K562 (cell line): ENCODE measurements at regions not wholly inside any gene's neighbourhood (a gene's known extent, or its start where the extent isn't known, plus 50 kb on each side); places are given as distances from the start of the nearest gene placed in this dataset.

ENCODE experiments used
- CHD4 ChIP-seq: fragments of 200-600 bp; sonication (generic); IDR thresholded peaks from 3 replicates; pipeline ENCODE4 v1.6.1; 2012; ENCODE audit warnings: low read depth, mild to moderate bottlenecking, mixed read lengths, low read length, inconsistent platforms; ENCODE audit not compliant: insufficient read depth, insufficient replicate concordance, poor library complexity, severe bottlenecking
- CREB1 ChIP-seq, 2 experiments: sonication (generic) in 1 of 2; formaldehyde crosslinking in 1 of 2; IDR thresholded peaks; 2 replicates each; pipeline versions ENCODE4 v1.6.1 to v1.8.0; 2012 to 2022; ENCODE audit warnings: inconsistent platforms in 1 of 2, mild to moderate bottlenecking in 1 of 2, missing genetic modification reagents in 1 of 2, moderate library complexity in 1 of 2
- SMC3 ChIP-seq: conservative IDR thresholded peaks from 2 replicates; pipeline ENCODE4 v1.6.1; 2011; ENCODE audit warnings: low read depth, low read length, improper control_type of control experiment; ENCODE audit not compliant: insufficient read depth
- TBP ChIP-seq: optimal IDR thresholded peaks from 2 replicates; pipeline ENCODE3; 2011; ENCODE audit warnings: low read depth, low read length, improper control_type of control experiment
- ZNF174 ChIP-seq: fragments of 250-450 bp; sonication (Bioruptor Pico); IDR thresholded peaks from 2 replicates; pipeline ENCODE4 v1.4.0; 2020; ENCODE audit warnings: mild to moderate bottlenecking
- TF ChIP-seq, protein P1 (sequence below): sonication (generic); formaldehyde crosslinking; IDR thresholded peaks from 2 replicates; pipeline ENCODE4 v1.9.0; 2022; ENCODE audit warnings: mild to moderate bottlenecking, missing genetic modification reagents

DNA sequence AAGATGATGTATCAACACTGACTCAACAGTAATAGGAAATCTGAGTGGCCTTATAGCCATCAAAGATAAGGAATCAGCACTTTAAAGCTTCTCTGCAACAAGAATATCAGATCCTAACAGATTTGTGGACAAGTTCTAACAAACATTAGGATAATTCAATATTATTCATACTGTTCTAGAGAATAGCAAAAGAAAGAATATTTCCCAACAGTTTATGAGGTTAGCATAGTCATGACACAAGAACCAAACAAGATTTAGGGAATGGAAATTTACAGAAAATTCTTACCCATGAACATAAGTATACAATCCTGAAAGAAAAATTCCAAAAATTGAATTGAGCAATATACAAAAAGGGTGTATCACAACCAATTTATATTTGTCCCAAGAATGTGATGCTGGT is 64.3 kb upstream of the BTBD3 start:
- no peak for TF ChIP-seq CREB1 (IDR thresholded peaks at IDR 0.05)
- no peak for TF ChIP-seq CREB1 (CRISPR knock-in tag; IDR thresholded peaks at IDR 0.05)
- no peak for TF ChIP-seq TBP
- TF ChIP-seq, protein P1, sequence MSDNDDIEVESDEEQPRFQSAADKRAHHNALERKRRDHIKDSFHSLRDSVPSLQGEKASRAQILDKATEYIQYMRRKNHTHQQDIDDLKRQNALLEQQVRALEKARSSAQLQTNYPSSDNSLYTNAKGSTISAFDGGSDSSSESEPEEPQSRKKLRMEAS (CRISPR knock-in tag) = no peak
- TF ChIP-seq ZNF174 (CRISPR knock-in tag) = no peak
- no peak for TF ChIP-seq CHD4
- TF ChIP-seq SMC3 = no peak
